PC-9 (cell line): ENCODE measurements at regions not wholly inside any gene's neighbourhood (a gene's known extent, or its start where the extent isn't known, plus 50 kb on each side); places are given as distances from the start of the nearest gene placed in this dataset.
A peak's percentile ranks its signal among the peaks of the same experiment; 100 is the strongest.

Source experiments
- BruUV-seq: library from RNA; stranded (reverse); fragments of 400-500 nt; replicated peaks from 2 replicates; lab custom pipeline; 2021; lab: Mats Ljungman, UMichigan
- CTCF ChIA-PET: fragments of 300-600 bp; sonication (Branson Sonifier 250); formaldehyde crosslinking; loops from one replicate; lab custom pipeline; 2022; ENCODE audit warnings: antibody characterized with exemption; lab: Charles Lee
- POLR2A ChIA-PET: fragments of 300-600 bp; sonication (Branson Sonifier 250); formaldehyde crosslinking; loops from one replicate; lab custom pipeline; 2022; ENCODE audit warnings: antibody characterized with exemption; ENCODE audit not compliant: unreplicated experiment; lab: Charles Lee
- DNase-seq, 2 experiments: peaks; one replicate each; pipeline versions ENCODE4 v3.0.0 to v3.0.0-alpha.2; 2015 to 2022; ENCODE audit warnings: mixed read lengths in 1 of 2
- H2AFZ ChIP-seq: fragments of 200-600 bp; sonication (generic); 2 replicates; pipeline ENCODE4 v1.8.1; 2017; ENCODE audit warnings: antibody characterized with exemption
- H3F3A ChIP-seq: fragments of 200-600 bp; sonication (generic); 2 replicates; pipeline ENCODE4 v1.8.1; 2017; ENCODE audit warnings: antibody characterized with exemption, mild to moderate bottlenecking, low read depth; ENCODE audit not compliant: insufficient read depth
- H3K27ac ChIP-seq: fragments of 200-600 bp; sonication (generic); 2 replicates; pipeline ENCODE4 v1.6.1; 2016; ENCODE audit warnings: mixed run types
- H3K27me3 ChIP-seq: fragments of 200-600 bp; sonication (generic); 2 replicates; pipeline ENCODE4 v1.6.1; 2016; ENCODE audit warnings: low read depth, mixed run types; ENCODE audit not compliant: insufficient read depth
- H3K36me3 ChIP-seq: fragments of 200-600 bp; sonication (generic); 2 replicates; pipeline ENCODE4 v1.6.1; 2016; ENCODE audit warnings: low read depth, mixed run types
- H3K4me1 ChIP-seq: fragments of 200-600 bp; sonication (generic); replicated peaks from 2 replicates; pipeline ENCODE4 v1.6.1; 2016; ENCODE audit warnings: mixed run types; ENCODE audit not compliant: insufficient read depth
- H3K4me2 ChIP-seq: fragments of 200-600 bp; sonication (generic); 2 replicates; pipeline ENCODE4 v1.6.1; 2017; ENCODE audit warnings: mixed run types
- H3K4me3 ChIP-seq: fragments of 200-600 bp; sonication (generic); 2 replicates; pipeline ENCODE4 v1.6.1; 2016; ENCODE audit warnings: mixed run types
- H3K79me2 ChIP-seq: fragments of 200-600 bp; sonication (generic); 2 replicates; pipeline ENCODE4 v1.6.1; 2017; ENCODE audit warnings: low read depth, mixed run types
- H3K9me2 ChIP-seq: fragments of 200-600 bp; sonication (generic); 2 replicates; pipeline ENCODE4 v1.8.1; 2017; ENCODE audit warnings: mild to moderate bottlenecking; ENCODE audit not compliant: insufficient read depth
- H3K9me3 ChIP-seq: fragments of 200-600 bp; sonication (generic); 2 replicates; pipeline ENCODE4 v1.8.1; 2016; ENCODE audit warnings: low read depth; ENCODE audit not compliant: insufficient read depth
- H4K20me1 ChIP-seq: fragments of 200-600 bp; sonication (generic); 2 replicates; pipeline ENCODE4 v1.8.1; 2017; ENCODE audit not compliant: insufficient read depth
- EZH2 ChIP-seq: fragments of 200-600 bp; sonication (generic); IDR thresholded peaks from 2 replicates; pipeline ENCODE4 v1.8.0; 2017; ENCODE audit warnings: antibody characterized with exemption, low read depth
- intact Hi-C: fragments of 100-400 bp; cut with micrococcal nuclease; formaldehyde crosslinking; loops from one replicate; pipeline ENCODE4 v1.10.0; 2022; ENCODE audit not compliant: unreplicated experiment
- TF ChIP-seq, protein P1 (sequence below): fragments of 200-600 bp; sonication (generic); conservative IDR thresholded peaks from 2 replicates; pipeline ENCODE4 v1.6.1; 2017; ENCODE audit warnings: mixed run types, antibody characterized with exemption, mild to moderate bottlenecking, moderate library complexity

DNA sequence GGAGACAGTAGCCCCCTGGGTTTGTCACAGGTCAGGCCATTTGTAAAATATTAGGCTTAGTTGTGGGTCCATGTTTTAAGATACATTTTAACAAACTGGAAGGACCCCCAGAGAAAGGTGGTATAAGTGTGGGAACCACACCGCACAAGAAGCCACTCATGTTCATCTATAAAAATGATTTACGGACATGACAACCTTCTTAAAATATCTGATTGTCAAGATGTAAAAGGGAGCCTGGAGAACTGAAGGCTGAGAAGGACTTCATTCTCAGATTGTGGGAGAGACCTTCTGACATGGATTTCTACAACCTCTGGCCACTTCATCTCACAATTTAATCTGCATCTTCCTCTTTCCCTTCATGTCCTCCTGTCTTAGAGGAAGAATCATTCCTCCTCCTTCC lies 102.4 kb downstream of the VCPKMT start:
- Histone ChIP-seq H3K79me2 (0 out of 2 replicates have a peak, but pooled peaks cover 5% of the 10 kb centered on the region), H3K4me1 (peaks cover 73% of the 10 kb centered on the region), H3K27ac (peak overlapping the region; percentile 96), H3K4me3 (no peak overlapping the region), H3K9me2 (no peaks in the 10 kb centered on the region), H2AFZ (no peak overlapping the region), H3K27me3 (no peaks in the 10 kb centered on the region), H3K36me3 (no peaks in the 10 kb centered on the region), H3K4me2 (peak overlapping the region; percentile 61), H3K9me3 (no peaks in the 10 kb centered on the region), H3F3A (peaks cover 57% of the 10 kb centered on the region), H4K20me1 (no peaks in the 10 kb centered on the region)
- CTCF ChIA-PET = no interaction called here
- POLR2A ChIA-PET = interaction anchor here (0.6 to 1.0 kb wide), 2 partner anchors 152 to 220 kb away, joined by 4 to 21 read pairs; no protein-coding TSS in a partner anchor
- no TSS peak for BruUV-seq
- no peak for TF ChIP-seq EZH2
- DNase-seq = peak in 1 of 2 experiments; percentile 54
- intact Hi-C loops = loop anchor here (1.0 kb wide), 2 partner anchors 26 to 47 kb away; no protein-coding TSS in a partner anchor

DNA sequence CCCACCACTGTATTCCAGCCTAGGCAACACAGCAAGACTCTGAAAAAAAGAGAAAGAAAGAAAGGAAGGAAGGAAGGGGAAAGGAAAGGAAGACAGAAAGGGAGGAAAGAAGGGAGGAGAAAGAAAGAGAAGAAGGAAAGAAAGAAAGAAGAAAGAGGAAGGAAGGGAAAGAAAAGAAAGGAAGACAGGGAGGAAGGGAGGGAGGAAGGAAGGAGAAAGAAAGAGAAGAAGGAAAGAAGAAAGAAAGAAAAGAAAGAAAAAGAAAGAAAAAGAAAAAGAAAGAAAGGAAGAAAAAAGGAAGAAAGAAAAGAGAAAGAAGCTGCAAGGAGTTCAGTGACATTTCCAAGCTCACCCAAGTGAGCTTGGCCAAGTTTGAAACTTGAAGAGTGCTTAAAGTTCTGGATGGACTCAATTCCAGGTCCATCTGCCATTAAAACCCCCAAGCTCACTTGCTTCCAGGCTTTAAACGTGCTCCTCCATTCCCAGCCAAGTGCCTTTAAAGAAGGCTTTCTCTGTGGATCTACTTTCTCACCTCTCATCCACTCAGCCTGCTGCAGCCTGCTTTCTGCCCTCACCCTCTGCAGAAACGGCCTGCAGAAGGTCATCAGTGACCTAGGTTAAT lies 101.5 kb downstream of the VCPKMT start:
- no peak for DNase-seq
- Histone ChIP-seq H3K4me1 (peaks cover 72% of the 10 kb centered on the region), H3K36me3 (no peaks in the 10 kb centered on the region), H3K9me3 (no peaks in the 10 kb centered on the region), H3K79me2 (0 out of 2 replicates have a peak, but pooled peaks cover 5% of the 10 kb centered on the region), H3K27ac (peak overlapping the region; percentile 96), H2AFZ (no peak overlapping the region), H4K20me1 (no peaks in the 10 kb centered on the region), H3F3A (peaks cover 57% of the 10 kb centered on the region), H3K9me2 (no peaks in the 10 kb centered on the region), H3K4me2 (peak overlapping the region; percentile 61), H3K4me3 (no peak overlapping the region), H3K27me3 (no peaks in the 10 kb centered on the region)
- ChIA-PET CTCF (no interaction called here), POLR2A (no interaction called here)
- TF ChIP-seq EZH2 = no peak
- TF ChIP-seq, protein P1, sequence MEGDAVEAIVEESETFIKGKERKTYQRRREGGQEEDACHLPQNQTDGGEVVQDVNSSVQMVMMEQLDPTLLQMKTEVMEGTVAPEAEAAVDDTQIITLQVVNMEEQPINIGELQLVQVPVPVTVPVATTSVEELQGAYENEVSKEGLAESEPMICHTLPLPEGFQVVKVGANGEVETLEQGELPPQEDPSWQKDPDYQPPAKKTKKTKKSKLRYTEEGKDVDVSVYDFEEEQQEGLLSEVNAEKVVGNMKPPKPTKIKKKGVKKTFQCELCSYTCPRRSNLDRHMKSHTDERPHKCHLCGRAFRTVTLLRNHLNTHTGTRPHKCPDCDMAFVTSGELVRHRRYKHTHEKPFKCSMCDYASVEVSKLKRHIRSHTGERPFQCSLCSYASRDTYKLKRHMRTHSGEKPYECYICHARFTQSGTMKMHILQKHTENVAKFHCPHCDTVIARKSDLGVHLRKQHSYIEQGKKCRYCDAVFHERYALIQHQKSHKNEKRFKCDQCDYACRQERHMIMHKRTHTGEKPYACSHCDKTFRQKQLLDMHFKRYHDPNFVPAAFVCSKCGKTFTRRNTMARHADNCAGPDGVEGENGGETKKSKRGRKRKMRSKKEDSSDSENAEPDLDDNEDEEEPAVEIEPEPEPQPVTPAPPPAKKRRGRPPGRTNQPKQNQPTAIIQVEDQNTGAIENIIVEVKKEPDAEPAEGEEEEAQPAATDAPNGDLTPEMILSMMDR = no peak
- intact Hi-C loops = no loop called here
- no TSS peak for BruUV-seq

DNA sequence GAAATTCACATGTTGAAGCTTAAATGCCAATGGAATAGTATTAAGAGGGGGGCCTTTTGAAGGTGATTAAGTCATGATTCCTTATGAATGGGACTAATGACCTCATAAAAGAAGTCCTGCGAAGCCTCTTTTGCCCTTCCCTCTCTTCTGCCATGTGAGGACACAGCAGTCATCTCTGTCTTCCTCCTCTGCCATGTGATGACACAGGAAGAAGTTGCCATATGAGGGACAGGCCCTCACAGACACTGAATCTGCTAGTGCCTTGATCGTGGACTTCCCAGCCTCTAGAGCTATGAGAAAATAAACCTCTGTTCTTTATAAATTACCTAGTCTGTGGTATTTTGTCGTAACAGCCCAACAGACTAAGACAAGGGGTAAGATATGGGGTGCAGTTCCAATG lies 100.7 kb downstream of the VCPKMT start:
- Histone ChIP-seq H3K27ac (no peak overlapping the region), H3K9me2 (no peaks in the 10 kb centered on the region), H2AFZ (no peak overlapping the region), H3K36me3 (no peaks in the 10 kb centered on the region), H3K4me2 (no peak overlapping the region), H4K20me1 (no peaks in the 10 kb centered on the region), H3K4me1 (peaks cover 64% of the 10 kb centered on the region), H3K4me3 (no peak overlapping the region), H3K9me3 (no peaks in the 10 kb centered on the region), H3K27me3 (no peaks in the 10 kb centered on the region), H3F3A (peaks cover 57% of the 10 kb centered on the region), H3K79me2 (no peaks in the 10 kb centered on the region)
- TF ChIP-seq EZH2 = no peak
- TF ChIP-seq, protein P1 = no peak
- BruUV-seq = no TSS peak
- no peak for DNase-seq
- CTCF ChIA-PET = no interaction called here
- POLR2A ChIA-PET = no interaction called here
- intact Hi-C loops = no loop called here
